Transverse colon (tissue), 4 donors: ENCODE measurements at regions not wholly inside any gene's neighbourhood (a gene's known extent, or its start where the extent isn't known, plus 50 kb on each side); places are given as distances from the start of the nearest gene placed in this dataset.

Experiments
- DNase-seq: peaks from one replicate; pipeline ENCODE4 v3.0.0-alpha.2; 2019
- H3K27ac ChIP-seq, 4 donors: fragments of 200-600 bp; sonication (generic); 2 replicates each; pipeline ENCODE4 v1.5.1; 2016 to 2018; ENCODE audit warnings: inconsistent platforms in 4 of 4
- H3K27me3 ChIP-seq: fragments of 200-600 bp; sonication (generic); 2 replicates; pipeline ENCODE4 v1.5.1; 2017; ENCODE audit warnings: inconsistent platforms
- H3K36me3 ChIP-seq, 4 donors: fragments of 200-600 bp; sonication (generic); 2 replicates each; pipeline ENCODE4 v1.5.1; 2017 to 2019; ENCODE audit warnings: inconsistent platforms in 4 of 4
- H3K4me1 ChIP-seq, 4 donors: fragments of 200-600 bp; sonication (generic); 2 replicates each; pipeline ENCODE4 v1.5.1; 2017 to 2020; ENCODE audit warnings: inconsistent platforms in 4 of 4
- H3K4me3 ChIP-seq, 4 donors: fragments of 200-600 bp; sonication (generic); 1 replicate in 1 of 4; 2 replicates in 3 of 4; pipeline versions ENCODE4 v1.5.1 to v1.6.1; 2017 to 2019; ENCODE audit warnings: inconsistent platforms in 4 of 4
- H3K9me3 ChIP-seq, 2 donors: fragments of 200-600 bp; sonication (generic); 2 replicates each; pipeline ENCODE4 v1.5.1; 2017 to 2019; ENCODE audit warnings: inconsistent platforms in 2 of 2
- CTCF ChIP-seq, 5 experiments: fragments of 200-600 bp in 3 of 5; fragments of 450-650 bp in 2 of 5; sonication (generic) in 3 of 5; IDR thresholded peaks; 1 replicate in 2 of 5; 2 replicates in 3 of 5; pipeline ENCODE4 v1.5.1; 2016 to 2017; ENCODE audit warnings: antibody characterized with exemption in 5 of 5, inconsistent platforms in 3 of 5, mild to moderate bottlenecking in 2 of 5, moderate library complexity in 1 of 5
- EP300 ChIP-seq: sonication (generic); formaldehyde crosslinking; IDR thresholded peaks from one replicate; pipeline ENCODE4 v1.6.1; 2017; ENCODE audit warnings: antibody characterized with exemption, low read depth
- POLR2A ChIP-seq: fragments of 450-650 bp; IDR thresholded peaks from one replicate; pipeline ENCODE4 v1.6.1; 2016; ENCODE audit warnings: antibody characterized with exemption, mild to moderate bottlenecking, moderate library complexity
- POLR2AphosphoS5 ChIP-seq, 3 donors: sonication (generic); formaldehyde crosslinking; IDR thresholded peaks; one replicate each; pipeline ENCODE4 v1.6.1; 2016; ENCODE audit warnings: antibody characterized with exemption in 3 of 3
- WGBS, 2 donors: methylation state at CpG; one replicate each; pipeline ENCODE4 v1.1.5; 2018; ENCODE audit warnings: low coverage in 1 of 2; 5-methylcytosine and 5-hydroxymethylcytosine counted together
- in situ Hi-C, 4 donors: fragments of 200-750 bp; cut with MboI; loops; one replicate each; pipeline versions ENCODE4 v1.15.0 to v1.15.1; 2017; ENCODE audit warnings: low sequenced_read_pairs in 3 of 4, low pct_ligation_motif_present in 1 of 4, low pct_unique_long_range_greater_than_20kb in 1 of 4
- intact Hi-C: fragments of 100-400 bp; cut with DNase I; formaldehyde crosslinking; loops from one replicate; pipeline ENCODE4 v1.15.1; 2023; ENCODE audit warnings: low total_unique reads

- H3K4me3 ChIP-seq: no peak overlapping the region
- 73% methylated on average over 4 of the region's 4 CpGs; no CpG with 5 or more reads in 1 of the 2 donors for WGBS, 2 donors
- H3K27me3 ChIP-seq: no peaks in the 10 kb centered on the region
- no peak overlapping the region for H3K27ac ChIP-seq
- no peaks in the 10 kb centered on the region for H3K4me1 ChIP-seq
- intact Hi-C loops: loop anchor here (5.0 kb wide), 1 partner anchor 275 kb away; no protein-coding TSS in a partner anchor
- DNase-seq: no peak
- in situ Hi-C loops: loop anchor here (10.0 to 25.0 kb wide), 3 partner anchors 205 to 277 kb away; partner anchors contain the start of gene XIST (in 4 of the 4)
- H3K36me3 ChIP-seq: no peaks in the 10 kb centered on the region
- no peak for TF ChIP-seq POLR2AphosphoS5 (IDR thresholded peaks at IDR 0.05)
- TF ChIP-seq CTCF (IDR thresholded peaks at IDR 0.05): no peak
- TF ChIP-seq POLR2A: no peak
- TF ChIP-seq EP300: no peak
- H3K9me3 ChIP-seq: no peaks in the 10 kb centered on the region
These were observed 171.7 kb upstream of the ZCCHC13 start for GRCh38 chrX:74132280-74132679.

DNA sequence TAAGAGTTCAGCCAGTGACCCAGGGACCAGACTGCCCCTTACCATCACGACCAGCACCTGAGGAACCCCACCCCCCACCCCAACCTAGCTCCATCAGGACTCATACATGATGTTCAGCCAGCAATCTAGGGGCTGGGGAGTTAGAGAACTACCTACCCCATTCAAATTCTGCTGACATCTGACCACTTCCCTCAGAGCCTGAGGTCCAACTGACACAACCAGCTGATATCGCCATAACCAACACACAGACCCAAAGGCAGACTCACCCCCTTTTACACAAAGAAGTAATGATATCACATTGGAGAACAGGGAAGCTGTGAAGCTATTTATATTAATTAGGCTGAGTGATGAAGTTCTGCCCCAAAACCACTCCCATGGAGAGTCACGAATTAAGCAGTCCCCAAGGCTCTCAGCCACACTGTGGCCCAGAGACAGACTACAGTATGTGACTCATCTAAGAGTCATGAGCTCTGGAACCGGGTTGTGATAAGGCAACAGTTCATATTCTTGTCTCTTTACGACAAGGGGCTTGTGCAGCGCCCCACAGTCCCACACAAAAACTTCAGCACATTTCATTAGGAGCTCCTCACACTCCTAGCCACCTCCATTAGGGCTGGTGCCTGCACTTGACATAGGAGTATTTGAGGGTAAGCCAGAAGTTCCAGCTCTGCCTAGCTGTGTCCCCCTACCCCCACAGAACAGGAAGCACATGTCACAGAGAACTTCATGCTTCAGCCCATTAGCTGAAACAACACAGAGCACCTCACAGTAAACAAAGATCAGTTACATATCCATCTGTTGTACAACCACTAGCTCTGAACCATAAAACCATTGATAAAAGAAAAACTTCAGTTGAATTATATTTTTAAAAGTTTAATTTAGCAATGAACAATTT is 184.7 kb upstream of the ZCCHC13 start:
- no peak overlapping the region for H3K27ac ChIP-seq
- no peaks in the 10 kb centered on the region for H3K27me3 ChIP-seq
- DNase-seq: no peak
- no peak overlapping the region for H3K4me3 ChIP-seq
- intact Hi-C loops (no loop called here), in situ Hi-C loops (no loop called here)
- TF ChIP-seq POLR2AphosphoS5 (IDR thresholded peaks at IDR 0.05): no peak
- TF ChIP-seq EP300: no peak
- no peak for TF ChIP-seq CTCF (IDR thresholded peaks at IDR 0.05)
- no peak for TF ChIP-seq POLR2A
- H3K4me1 ChIP-seq: no peaks in the 10 kb centered on the region
- 64% methylated on average over 6 of the region's 6 CpGs; no CpG with 5 or more reads in 1 of the 2 donors for WGBS, 2 donors
- H3K36me3 ChIP-seq: no peaks in the 10 kb centered on the region
- no peaks in the 10 kb centered on the region for H3K9me3 ChIP-seq

DNA sequence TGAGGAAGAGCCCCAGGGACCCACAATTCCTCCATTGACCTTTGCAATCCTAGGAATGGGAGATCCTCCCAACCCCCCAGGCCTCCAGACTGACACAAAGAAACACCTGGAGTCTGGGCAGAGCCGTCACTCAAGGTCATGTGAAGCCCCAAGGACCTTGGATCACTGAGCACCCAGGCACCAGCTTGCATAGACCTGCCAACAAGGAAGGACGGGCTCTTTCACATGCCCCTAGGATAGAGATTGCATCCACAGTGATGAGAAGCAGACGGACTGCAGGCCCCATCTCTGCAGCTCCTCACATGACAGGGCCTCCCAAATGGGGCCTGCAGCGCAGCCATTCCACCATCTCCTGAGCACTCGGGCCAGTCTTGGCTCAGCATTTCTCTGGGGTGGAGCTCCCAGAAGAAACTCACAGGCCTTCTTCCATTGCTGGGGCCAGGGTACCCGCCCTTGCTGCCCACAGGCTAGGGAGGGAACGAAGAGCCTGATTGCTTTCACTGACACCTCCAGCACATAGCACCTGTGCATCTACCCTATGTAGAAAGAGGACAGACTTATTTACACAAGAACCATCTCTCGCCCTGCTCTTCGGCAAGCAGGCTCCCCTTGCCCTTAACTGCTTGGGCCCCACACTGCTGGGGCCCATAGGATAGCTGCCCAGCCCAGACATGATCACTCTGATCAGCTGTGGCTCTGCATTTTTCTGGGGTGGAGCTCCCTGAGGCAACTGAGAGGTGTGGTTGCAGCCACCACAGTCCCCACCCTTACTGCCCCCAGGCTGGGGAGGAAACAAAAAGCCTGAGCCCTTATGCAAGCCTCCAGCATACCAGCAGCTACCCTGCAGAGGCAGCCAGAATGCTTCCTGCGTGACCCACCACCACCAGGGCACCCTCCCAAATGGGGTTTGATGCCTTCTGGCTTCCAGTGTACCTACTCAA is 185.7 kb upstream of the ZCCHC13 start:
- in situ Hi-C loops: no loop called here
- H3K27ac ChIP-seq: no peak overlapping the region
- WGBS, 2 donors: 75% methylated on average over 10 of the region's 10 CpGs; no CpG with 5 or more reads in 1 of the 2 donors
- no peaks in the 10 kb centered on the region for H3K36me3 ChIP-seq
- TF ChIP-seq POLR2AphosphoS5 (IDR thresholded peaks at IDR 0.05) (no peak), EP300 (no peak), POLR2A (no peak), CTCF (IDR thresholded peaks at IDR 0.05) (no peak)
- intact Hi-C loops: no loop called here
- H3K4me1 ChIP-seq: no peaks in the 10 kb centered on the region
- DNase-seq: no peak
- no peaks in the 10 kb centered on the region for H3K27me3 ChIP-seq
- no peaks in the 10 kb centered on the region for H3K9me3 ChIP-seq
- no peak overlapping the region for H3K4me3 ChIP-seq

GRCh38 chrX:74111245-74111644 is 192.7 kb upstream of the ZCCHC13 start:
- TF ChIP-seq CTCF (IDR thresholded peaks at IDR 0.05): no peak
- no peak for TF ChIP-seq POLR2A
- TF ChIP-seq POLR2AphosphoS5 (IDR thresholded peaks at IDR 0.05): no peak
- no peak for TF ChIP-seq EP300
- DNase-seq: no peak
- H3K4me1 ChIP-seq: no peaks in the 10 kb centered on the region
- H3K36me3 ChIP-seq: no peaks in the 10 kb centered on the region
- no peak overlapping the region for H3K4me3 ChIP-seq
- in situ Hi-C loops: no loop called here
- no peak overlapping the region for H3K27ac ChIP-seq
- intact Hi-C loops: no loop called here
- H3K27me3 ChIP-seq: no peaks in the 10 kb centered on the region
- no peaks in the 10 kb centered on the region for H3K9me3 ChIP-seq
